ENCODE measurements at regions not wholly inside any gene's neighbourhood (a gene's known extent, or its start where the extent isn't known, plus 50 kb on each side); places are given as distances from the start of the nearest gene placed in this dataset.

- ChIA-PET POLR2A (ENCODE audit: low non-redundant PET) (no interaction called here), CTCF (interaction anchor here (0.6 kb wide), 1 partner anchor 930 kb away, joined by 3 read pairs; no protein-coding TSS in a partner anchor)
- Histone ChIP-seq H3K4me1 (ENCODE audit: insufficient read depth, low read length, poor library complexity, severe bottlenecking) (peaks cover 10% of the 10 kb centered on the region), H3K27me3 (replicated peaks; ENCODE audit: insufficient read depth, low read depth, low read length, poor library complexity) (no peaks in the 10 kb centered on the region), H3K4me3 (ENCODE audit: low read depth, low read length, poor library complexity, severe bottlenecking) (no peak overlapping the region), H3K27ac (ENCODE audit: low read depth, low read length, poor library complexity, severe bottlenecking) (no peak overlapping the region), H3K36me3 (ENCODE audit: insufficient read depth, low read length, poor library complexity, severe bottlenecking) (no peaks in the 10 kb centered on the region), H3K9me3 (ENCODE audit: low read depth, low read length, poor library complexity, severe bottlenecking) (no peaks in the 10 kb centered on the region)
- no peak for TF ChIP-seq EZH2 (IDR thresholded peaks at IDR 0.05; ENCODE audit: borderline replicate concordance, low read depth, low read length, poor library complexity, severe bottlenecking)
- TF ChIP-seq CTCF (conservative IDR thresholded peaks at IDR 0.05; ENCODE audit: low read depth, low read length), result no peak
- no peak for DNase-seq (ENCODE audit: low spot score)
- no TSS peak for BruUV-seq (replicated peaks)
- intact Hi-C loops (cut with micrococcal nuclease; ENCODE audit: unreplicated experiment), result no loop called here
These were observed 104.9 kb upstream of the SLC2A1 start for GRCh38 chr1:43063394-43064219.

GRCh38 chr1:43062527-43063095, 103.9 kb upstream of the SLC2A1 start:
- ChIA-PET POLR2A (ENCODE audit: low non-redundant PET) (no interaction called here), CTCF (no interaction called here)
- BruUV-seq (replicated peaks), result no TSS peak
- no peaks in the 10 kb centered on the region for H3K36me3 ChIP-seq (ENCODE audit: insufficient read depth, low read length, poor library complexity, severe bottlenecking)
- DNase-seq (ENCODE audit: low spot score), result no peak
- intact Hi-C loops (cut with micrococcal nuclease; ENCODE audit: unreplicated experiment), result no loop called here
- peaks cover 9% of the 10 kb centered on the region for H3K4me1 ChIP-seq (ENCODE audit: insufficient read depth, low read length, poor library complexity, severe bottlenecking)
- no peak overlapping the region for H3K27ac ChIP-seq (ENCODE audit: low read depth, low read length, poor library complexity, severe bottlenecking)
- no peak for TF ChIP-seq CTCF (conservative IDR thresholded peaks at IDR 0.05; ENCODE audit: low read depth, low read length)
- TF ChIP-seq EZH2 (IDR thresholded peaks at IDR 0.05; ENCODE audit: borderline replicate concordance, low read depth, low read length, poor library complexity, severe bottlenecking), result no peak
- H3K9me3 ChIP-seq (ENCODE audit: low read depth, low read length, poor library complexity, severe bottlenecking), result no peaks in the 10 kb centered on the region
- H3K27me3 ChIP-seq (replicated peaks; ENCODE audit: insufficient read depth, low read depth, low read length, poor library complexity), result no peaks in the 10 kb centered on the region
- no peak overlapping the region for H3K4me3 ChIP-seq (ENCODE audit: low read depth, low read length, poor library complexity, severe bottlenecking)

- POLR2A ChIA-PET (ENCODE audit: low non-redundant PET), result no interaction called here
These were observed 103.1 kb upstream of the SLC2A1 start for GRCh38 chr1:43061757-43062156.

More at GRCh38 chr1:43061757-43062156, 103.1 kb upstream of the SLC2A1 start:
- Histone ChIP-seq H3K27me3 (replicated peaks; ENCODE audit: insufficient read depth, low read depth, low read length, poor library complexity) (no peaks in the 10 kb centered on the region), H3K4me1 (ENCODE audit: insufficient read depth, low read length, poor library complexity, severe bottlenecking) (peaks cover 9% of the 10 kb centered on the region), H3K4me3 (ENCODE audit: low read depth, low read length, poor library complexity, severe bottlenecking) (no peak overlapping the region), H3K9me3 (ENCODE audit: low read depth, low read length, poor library complexity, severe bottlenecking) (no peaks in the 10 kb centered on the region), H3K27ac (ENCODE audit: low read depth, low read length, poor library complexity, severe bottlenecking) (no peak overlapping the region), H3K36me3 (ENCODE audit: insufficient read depth, low read length, poor library complexity, severe bottlenecking) (no peaks in the 10 kb centered on the region)
- no peak for DNase-seq (ENCODE audit: low spot score)
- intact Hi-C loops (cut with micrococcal nuclease; ENCODE audit: unreplicated experiment), result no loop called here
- TF ChIP-seq CTCF (conservative IDR thresholded peaks at IDR 0.05; ENCODE audit: low read depth, low read length) (no peak), EZH2 (IDR thresholded peaks at IDR 0.05; ENCODE audit: borderline replicate concordance, low read depth, low read length, poor library complexity, severe bottlenecking) (no peak)
- BruUV-seq (replicated peaks), result no TSS peak
- CTCF ChIA-PET, result no interaction called here
